Breast epithelium (tissue), 4 donors: ENCODE measurements at regions not wholly inside any gene's neighbourhood (a gene's known extent, or its start where the extent isn't known, plus 50 kb on each side); places are given as distances from the start of the nearest gene placed in this dataset.
A peak's percentile ranks its signal among the peaks of the same experiment; 100 is the strongest.

ENCODE experiments used
- DNase-seq, 2 donors: peaks; one replicate each; pipeline ENCODE4 v3.0.0-alpha.2; 2019; ENCODE audit warnings: low spot score in 2 of 2
- H3K27ac ChIP-seq, 2 donors: fragments of 200-600 bp; sonication (generic) in 1 of 2; one replicate each; pipeline ENCODE4 v1.5.1; 2016 to 2019; ENCODE audit warnings: mild to moderate bottlenecking in 1 of 2
- H3K27me3 ChIP-seq, 2 donors: fragments of 200-600 bp; sonication (generic) in 1 of 2; one replicate each; pipeline versions ENCODE4 v1.5.1 to v1.6.0; 2017 to 2019; ENCODE audit warnings: control low read depth in 1 of 2, mild to moderate bottlenecking in 1 of 2
- H3K36me3 ChIP-seq: fragments of 200-600 bp; one replicate; pipeline ENCODE4 v1.5.1; 2019
- H3K4me1 ChIP-seq, 2 donors: fragments of 200-600 bp; sonication (generic); one replicate each; pipeline ENCODE4 v1.5.1; 2016 to 2019; ENCODE audit warnings: control low read depth in 1 of 2
- H3K4me3 ChIP-seq, 3 donors: fragments of 200-600 bp; sonication (generic); 1 replicate in 2 of 3; 2 replicates in 1 of 3; pipeline ENCODE4 v1.5.1; 2016 to 2019; ENCODE audit warnings: mild to moderate bottlenecking in 3 of 3, moderate library complexity in 2 of 3
- H3K9me3 ChIP-seq, 2 donors: fragments of 200-600 bp; sonication (generic) in 1 of 2; one replicate each; pipeline ENCODE4 v1.5.1; 2016 to 2019; ENCODE audit warnings: control low read depth in 1 of 2
- POLR2A ChIP-seq: fragments of 450-650 bp; IDR thresholded peaks from one replicate; pipeline ENCODE4 v1.6.1; 2016; ENCODE audit warnings: antibody characterized with exemption, mild to moderate bottlenecking, moderate library complexity
- POLR2AphosphoS5 ChIP-seq, 3 donors: sonication (generic); formaldehyde crosslinking; IDR thresholded peaks; one replicate each; pipeline ENCODE4 v1.6.1; 2017; ENCODE audit warnings: antibody characterized with exemption in 3 of 3
- intact Hi-C: fragments of 100-400 bp; cut with DNase I; formaldehyde crosslinking; loops from one replicate; pipeline ENCODE4 v1.15.1; 2023; ENCODE audit warnings: low total_unique reads
- TF ChIP-seq, protein P1 (sequence below), 3 donors: fragments of 450-650 bp; IDR thresholded peaks; one replicate each; pipeline ENCODE4 v1.5.1; 2016 to 2017; ENCODE audit warnings: antibody characterized with exemption in 3 of 3, mild to moderate bottlenecking in 3 of 3, moderate library complexity in 3 of 3

DNA sequence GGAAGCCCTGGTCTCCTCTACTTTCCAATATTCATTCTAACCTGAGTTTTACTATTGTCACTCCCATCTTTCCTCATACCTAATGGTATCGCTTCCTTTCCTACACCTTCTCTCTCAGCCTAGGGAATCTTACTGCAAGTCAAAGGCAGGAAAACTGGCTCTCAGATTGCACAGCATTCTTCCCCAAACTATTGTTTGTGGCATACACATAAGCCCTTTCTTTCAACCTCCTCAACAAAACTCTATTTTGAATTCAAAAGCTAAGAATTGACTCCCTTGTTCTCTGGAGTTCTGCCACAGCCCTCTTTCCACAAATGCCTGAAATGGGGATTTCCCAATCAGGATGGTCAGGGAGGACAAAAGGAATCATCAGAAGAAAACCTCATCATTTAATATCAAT, 181.5 kb downstream of the FAM76B start:
- H3K36me3 ChIP-seq, result no peaks in the 10 kb centered on the region
- H3K27me3 ChIP-seq, result no peaks in the 10 kb centered on the region
- H3K9me3 ChIP-seq, result no peaks in the 10 kb centered on the region
- TF ChIP-seq POLR2AphosphoS5 (IDR thresholded peaks at IDR 0.05) (no peak), POLR2A (no peak)
- TF ChIP-seq, protein P1, sequence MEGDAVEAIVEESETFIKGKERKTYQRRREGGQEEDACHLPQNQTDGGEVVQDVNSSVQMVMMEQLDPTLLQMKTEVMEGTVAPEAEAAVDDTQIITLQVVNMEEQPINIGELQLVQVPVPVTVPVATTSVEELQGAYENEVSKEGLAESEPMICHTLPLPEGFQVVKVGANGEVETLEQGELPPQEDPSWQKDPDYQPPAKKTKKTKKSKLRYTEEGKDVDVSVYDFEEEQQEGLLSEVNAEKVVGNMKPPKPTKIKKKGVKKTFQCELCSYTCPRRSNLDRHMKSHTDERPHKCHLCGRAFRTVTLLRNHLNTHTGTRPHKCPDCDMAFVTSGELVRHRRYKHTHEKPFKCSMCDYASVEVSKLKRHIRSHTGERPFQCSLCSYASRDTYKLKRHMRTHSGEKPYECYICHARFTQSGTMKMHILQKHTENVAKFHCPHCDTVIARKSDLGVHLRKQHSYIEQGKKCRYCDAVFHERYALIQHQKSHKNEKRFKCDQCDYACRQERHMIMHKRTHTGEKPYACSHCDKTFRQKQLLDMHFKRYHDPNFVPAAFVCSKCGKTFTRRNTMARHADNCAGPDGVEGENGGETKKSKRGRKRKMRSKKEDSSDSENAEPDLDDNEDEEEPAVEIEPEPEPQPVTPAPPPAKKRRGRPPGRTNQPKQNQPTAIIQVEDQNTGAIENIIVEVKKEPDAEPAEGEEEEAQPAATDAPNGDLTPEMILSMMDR (IDR thresholded peaks at IDR 0.05), result no peak
- H3K4me1 ChIP-seq, result no peaks in the 10 kb centered on the region
- DNase-seq, result no peak
- H3K4me3 ChIP-seq, result no peak overlapping the region
- H3K27ac ChIP-seq, result no peak overlapping the region
- intact Hi-C loops, result no loop called here

DNA sequence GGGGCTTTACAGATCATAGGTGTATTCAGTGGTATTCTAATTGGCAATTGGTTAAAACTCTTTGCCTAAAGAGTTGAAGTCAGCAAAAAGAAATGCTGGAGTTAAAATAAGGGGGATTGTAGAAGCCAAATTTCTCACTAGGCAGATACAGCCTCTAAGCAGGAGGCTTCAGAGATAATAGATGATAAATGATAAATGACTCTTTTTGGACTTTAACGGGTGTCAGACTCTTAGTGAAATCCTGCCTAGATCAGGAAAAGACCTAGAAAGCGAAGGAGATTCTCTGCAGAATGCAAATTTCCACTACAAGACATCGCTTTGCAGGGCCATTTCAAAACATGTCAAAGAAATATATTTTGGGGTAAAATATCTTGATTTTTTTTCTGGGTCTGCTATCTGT, 182.8 kb downstream of the FAM76B start:
- H3K27ac ChIP-seq, result no peak overlapping the region
- intact Hi-C loops, result no loop called here
- no peak overlapping the region for H3K4me3 ChIP-seq
- TF ChIP-seq, protein P1 (IDR thresholded peaks at IDR 0.05), result no peak
- TF ChIP-seq POLR2A, result no peak
- no peak for TF ChIP-seq POLR2AphosphoS5 (IDR thresholded peaks at IDR 0.05)
- H3K9me3 ChIP-seq, result no peaks in the 10 kb centered on the region
- H3K4me1 ChIP-seq, result no peaks in the 10 kb centered on the region
- no peaks in the 10 kb centered on the region for H3K27me3 ChIP-seq
- H3K36me3 ChIP-seq, result no peaks in the 10 kb centered on the region
- DNase-seq, result no peak

DNA sequence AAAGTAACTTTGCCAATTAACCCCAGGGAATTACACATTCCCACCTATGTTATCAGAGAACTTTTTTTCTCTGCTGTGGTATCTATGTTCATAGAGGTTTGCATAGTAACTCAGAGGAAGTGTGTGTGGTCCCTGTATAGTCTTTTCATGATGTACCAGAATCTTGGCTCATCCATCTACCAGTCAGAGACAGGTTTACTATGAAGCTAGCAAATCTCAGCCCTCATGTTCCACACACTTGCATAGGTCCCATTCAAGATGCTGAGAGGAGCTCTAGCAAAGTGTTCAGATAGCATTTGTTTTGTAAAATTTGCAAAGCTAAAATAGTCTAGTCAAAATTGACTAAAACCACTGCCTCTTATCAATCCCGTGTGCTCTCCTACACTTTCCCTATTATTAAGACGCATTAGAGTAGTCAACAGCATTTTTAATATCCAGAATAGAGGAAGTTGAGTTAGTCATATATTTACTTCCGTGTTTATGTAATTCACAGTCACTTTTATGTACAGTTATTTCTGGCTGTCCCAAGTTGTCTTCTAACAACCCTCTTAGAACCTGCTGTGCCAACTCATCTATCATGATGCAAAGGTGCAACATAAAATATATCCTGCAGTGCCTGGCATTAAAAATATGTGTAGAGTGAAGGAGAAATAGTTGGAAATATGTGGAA, 184.2 kb downstream of the FAM76B start:
- no peaks in the 10 kb centered on the region for H3K27me3 ChIP-seq

DNA sequence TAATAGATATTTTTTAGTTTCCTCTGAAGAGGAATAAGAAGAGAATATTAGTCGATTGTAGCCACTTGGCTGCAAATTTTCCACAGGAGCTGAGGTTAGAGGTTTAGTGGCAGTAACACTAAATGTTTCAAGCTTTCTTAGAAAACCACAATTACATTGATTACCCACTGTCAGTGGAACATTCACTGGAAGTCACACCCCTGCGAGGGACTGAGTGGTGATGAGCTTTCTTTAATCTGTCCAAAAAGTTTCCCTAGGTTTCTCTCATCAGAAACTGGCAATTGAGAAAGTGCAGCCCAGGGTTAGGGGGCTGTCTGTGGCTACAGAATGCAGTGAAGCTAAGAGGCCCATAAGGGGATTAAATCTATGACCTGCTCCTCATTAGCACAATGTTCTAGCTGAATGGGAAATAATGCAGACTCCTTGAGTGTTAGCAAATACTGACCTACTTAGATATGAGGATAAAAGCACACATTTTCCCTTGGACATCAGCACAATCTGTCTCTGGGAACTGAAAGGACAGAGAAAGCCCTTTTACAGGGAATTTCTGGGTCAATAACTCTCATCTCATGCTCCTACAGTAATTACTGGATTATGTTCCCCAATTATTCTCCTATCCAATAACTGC, 189.5 kb downstream of the FAM76B start:
- H3K36me3 ChIP-seq, result no peaks in the 10 kb centered on the region
- intact Hi-C loops, result no loop called here
- peak overlapping the region in 1 of 2 donors; percentile 9 for H3K27ac ChIP-seq
- no peak overlapping the region for H3K4me3 ChIP-seq
- no peaks in the 10 kb centered on the region for H3K4me1 ChIP-seq
- DNase-seq, result no peak
- H3K27me3 ChIP-seq, result no peaks in the 10 kb centered on the region
- H3K9me3 ChIP-seq, result no peaks in the 10 kb centered on the region
- TF ChIP-seq POLR2AphosphoS5 (IDR thresholded peaks at IDR 0.05) (no peak), POLR2A (no peak)
- TF ChIP-seq, protein P1 (IDR thresholded peaks at IDR 0.05), result no peak

More for the DNA sequence above, 184.2 kb downstream of the FAM76B start:
- H3K9me3 ChIP-seq, result no peaks in the 10 kb centered on the region
- H3K36me3 ChIP-seq, result no peaks in the 10 kb centered on the region
- TF ChIP-seq, protein P1 (IDR thresholded peaks at IDR 0.05), result no peak
- TF ChIP-seq POLR2AphosphoS5 (IDR thresholded peaks at IDR 0.05), result no peak
- no peak for TF ChIP-seq POLR2A
- intact Hi-C loops, result no loop called here
- no peak for DNase-seq
- H3K27ac ChIP-seq, result no peak overlapping the region
- H3K4me3 ChIP-seq, result no peak overlapping the region
- no peaks in the 10 kb centered on the region for H3K4me1 ChIP-seq

DNA sequence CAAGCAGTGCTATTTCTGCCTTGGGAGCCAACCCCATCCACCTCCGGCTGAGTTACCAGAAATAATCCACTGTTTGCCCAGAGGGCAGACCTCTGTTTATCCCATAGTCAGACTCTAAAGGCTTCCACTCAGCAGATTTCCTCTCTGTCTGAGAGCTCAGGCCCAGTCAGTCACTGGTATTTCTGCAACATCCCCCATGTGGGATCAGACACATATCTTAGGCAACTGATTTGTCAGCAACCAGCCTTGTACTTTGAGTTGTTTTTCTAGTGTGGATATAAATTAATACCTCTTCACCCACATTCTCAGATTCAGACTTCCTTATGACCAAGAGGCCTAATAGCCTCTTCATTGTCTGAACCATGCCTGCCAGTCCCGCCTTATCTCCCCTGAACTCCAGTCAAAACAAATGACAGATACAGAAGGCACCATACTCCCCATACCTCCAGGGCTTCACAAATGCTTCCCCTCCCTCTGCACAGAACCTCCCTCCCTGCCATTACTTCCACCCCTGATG, 193.6 kb downstream of the FAM76B start:
- intact Hi-C loops, result no loop called here

More for the DNA sequence above, 193.6 kb downstream of the FAM76B start:
- Histone ChIP-seq H3K9me3 (no peaks in the 10 kb centered on the region), H3K36me3 (no peaks in the 10 kb centered on the region), H3K4me1 (no peaks in the 10 kb centered on the region), H3K4me3 (no peak overlapping the region), H3K27me3 (no peaks in the 10 kb centered on the region), H3K27ac (no peak overlapping the region)
- TF ChIP-seq POLR2A, result no peak
- TF ChIP-seq, protein P1 (IDR thresholded peaks at IDR 0.05), result no peak
- no peak for TF ChIP-seq POLR2AphosphoS5 (IDR thresholded peaks at IDR 0.05)
- no peak for DNase-seq
